WERI-Rb-1 (cell line): ENCODE measurements at regions not wholly inside any gene's neighbourhood (a gene's known extent, or its start where the extent isn't known, plus 50 kb on each side); places are given as distances from the start of the nearest gene placed in this dataset.
"Not testable (repeated sequence)": the region's sequence is repeated elsewhere in the genome, so short reads cannot be mapped to it uniquely, and the experiment has no call there.

Experiments used
- DNase-seq: peaks from one replicate; pipeline ENCODE4 v3.0.0-alpha.2; 2020
- H3K27ac ChIP-seq: fragments of 250-450 bp; sonication (Bioruptor Pico); 2 replicates; pipeline ENCODE4 v1.5.1; 2020; ENCODE audit warnings: mild to moderate bottlenecking, moderate library complexity
- H3K27me3 ChIP-seq: fragments of 250-450 bp; sonication (Bioruptor Pico); 2 replicates; pipeline ENCODE4 v1.5.1; 2021; ENCODE audit warnings: mild to moderate bottlenecking, low read depth, moderate library complexity; ENCODE audit not compliant: insufficient read depth, severe bottlenecking
- H3K36me3 ChIP-seq: fragments of 250-450 bp; sonication (Bioruptor Pico); 2 replicates; pipeline ENCODE4 v1.5.1; 2020; ENCODE audit warnings: mild to moderate bottlenecking, moderate library complexity
- H3K4me3 ChIP-seq: 2 replicates; pipeline ENCODE4 v1.5.1; 2011; ENCODE audit warnings: low read depth, mild to moderate bottlenecking, control low read depth, low read length
- H3K9me3 ChIP-seq: fragments of 250-450 bp; sonication (Bioruptor Pico); 2 replicates; pipeline ENCODE4 v1.5.1; 2021; ENCODE audit warnings: mild to moderate bottlenecking, moderate library complexity; ENCODE audit not compliant: severe bottlenecking
- TF ChIP-seq, protein P1 (sequence below): IDR thresholded peaks from 2 replicates; pipeline ENCODE4 v1.5.1; 2011; ENCODE audit warnings: low read depth, mild to moderate bottlenecking, control low read depth, inconsistent platforms, low read length

GRCh38 chr4:123236606-123237005, 160.0 kb upstream of the SPRY1 start:
- H3K27ac ChIP-seq = no peak overlapping the region
- DNase-seq = no peak
- no peaks in the 10 kb centered on the region for H3K27me3 ChIP-seq
- H3K4me3 ChIP-seq = no peak overlapping the region
- TF ChIP-seq, protein P1, sequence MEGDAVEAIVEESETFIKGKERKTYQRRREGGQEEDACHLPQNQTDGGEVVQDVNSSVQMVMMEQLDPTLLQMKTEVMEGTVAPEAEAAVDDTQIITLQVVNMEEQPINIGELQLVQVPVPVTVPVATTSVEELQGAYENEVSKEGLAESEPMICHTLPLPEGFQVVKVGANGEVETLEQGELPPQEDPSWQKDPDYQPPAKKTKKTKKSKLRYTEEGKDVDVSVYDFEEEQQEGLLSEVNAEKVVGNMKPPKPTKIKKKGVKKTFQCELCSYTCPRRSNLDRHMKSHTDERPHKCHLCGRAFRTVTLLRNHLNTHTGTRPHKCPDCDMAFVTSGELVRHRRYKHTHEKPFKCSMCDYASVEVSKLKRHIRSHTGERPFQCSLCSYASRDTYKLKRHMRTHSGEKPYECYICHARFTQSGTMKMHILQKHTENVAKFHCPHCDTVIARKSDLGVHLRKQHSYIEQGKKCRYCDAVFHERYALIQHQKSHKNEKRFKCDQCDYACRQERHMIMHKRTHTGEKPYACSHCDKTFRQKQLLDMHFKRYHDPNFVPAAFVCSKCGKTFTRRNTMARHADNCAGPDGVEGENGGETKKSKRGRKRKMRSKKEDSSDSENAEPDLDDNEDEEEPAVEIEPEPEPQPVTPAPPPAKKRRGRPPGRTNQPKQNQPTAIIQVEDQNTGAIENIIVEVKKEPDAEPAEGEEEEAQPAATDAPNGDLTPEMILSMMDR = no peak
- no peaks in the 10 kb centered on the region for H3K9me3 ChIP-seq
- no peaks in the 10 kb centered on the region for H3K36me3 ChIP-seq

DNA sequence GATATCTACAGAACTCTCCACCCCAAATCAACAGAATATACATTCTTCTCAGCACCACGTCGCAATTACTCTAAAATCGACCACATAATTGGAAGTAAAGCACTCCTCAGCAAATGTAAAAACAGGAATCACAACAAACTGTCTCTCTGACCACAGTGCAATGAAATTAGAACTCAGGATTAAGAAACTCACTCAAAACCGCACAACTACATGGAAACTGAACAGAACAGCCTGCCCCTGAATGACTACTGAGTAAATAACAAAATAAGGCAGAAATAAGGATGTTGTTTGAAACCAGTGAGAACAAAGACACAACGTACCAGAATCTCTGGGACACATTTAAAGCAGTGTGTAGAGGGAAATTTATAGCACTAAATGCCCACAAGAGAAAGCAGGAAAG, 156.3 kb upstream of the SPRY1 start:
- H3K4me3 ChIP-seq, H3K27me3 ChIP-seq, H3K9me3 ChIP-seq, H3K36me3 ChIP-seq, DNase-seq, H3K27ac ChIP-seq: not testable (repeated sequence)

- H3K36me3 ChIP-seq, H3K4me3 ChIP-seq, H3K27ac ChIP-seq, H3K27me3 ChIP-seq, DNase-seq, H3K9me3 ChIP-seq: not testable (repeated sequence)
Observed at GRCh38 chr4:123243220-123243619, 153.4 kb upstream of the SPRY1 start.

DNA sequence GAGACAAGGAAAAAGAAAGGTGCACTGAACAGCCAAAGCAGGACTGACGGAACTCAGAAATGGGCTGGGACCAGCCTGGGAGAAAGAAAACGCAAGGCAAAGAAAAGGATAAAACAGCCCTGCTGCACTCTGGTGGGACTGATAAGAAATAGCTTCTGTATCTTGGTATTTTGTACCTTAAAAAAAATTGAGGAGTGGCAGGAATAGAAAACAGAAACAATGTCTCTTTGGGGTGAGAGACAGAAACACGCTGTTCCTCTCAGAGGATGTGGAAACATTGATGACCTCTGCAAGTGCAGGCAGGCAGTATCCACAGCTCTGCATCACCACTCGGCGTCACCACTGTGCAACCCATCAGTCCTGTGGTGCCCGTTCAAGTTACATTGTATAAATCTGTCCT, 152.5 kb upstream of the SPRY1 start:
- Histone ChIP-seq H3K27ac (no peak overlapping the region), H3K36me3 (no peaks in the 10 kb centered on the region), H3K9me3 (peaks cover 3% of the 10 kb centered on the region), H3K4me3 (no peak overlapping the region), H3K27me3 (no peaks in the 10 kb centered on the region)
- TF ChIP-seq, protein P1 = no peak
- no peak for DNase-seq

DNA sequence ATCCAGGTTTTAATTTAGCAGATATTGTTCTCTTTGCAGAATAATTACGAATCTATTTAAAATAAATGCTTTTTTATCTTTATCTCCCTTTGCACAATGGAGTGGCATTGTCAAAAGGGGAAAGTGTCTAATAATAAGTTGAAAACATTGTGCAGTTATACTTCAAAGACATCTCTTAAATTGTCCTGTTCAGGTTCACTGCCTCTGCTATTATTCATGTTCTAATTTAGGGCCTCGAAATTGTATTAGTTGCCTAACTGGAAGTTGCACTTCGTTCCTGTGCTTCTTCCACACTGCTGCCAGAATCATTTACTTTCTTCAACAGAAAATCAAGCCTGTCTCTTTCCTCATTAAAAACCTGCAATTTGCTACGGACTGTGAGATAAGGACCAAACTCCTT, 150.5 kb upstream of the SPRY1 start:
- H3K27ac ChIP-seq = no peak overlapping the region
- no peaks in the 10 kb centered on the region for H3K36me3 ChIP-seq
- H3K4me3 ChIP-seq = no peak overlapping the region
- H3K9me3 ChIP-seq = peaks cover 3% of the 10 kb centered on the region
- no peak for DNase-seq
- TF ChIP-seq, protein P1 = no peak
- H3K27me3 ChIP-seq = no peaks in the 10 kb centered on the region

- Histone ChIP-seq H3K4me3 (no peak overlapping the region), H3K27ac (no peak overlapping the region), H3K9me3 (peaks cover 1% of the 10 kb centered on the region), H3K27me3 (no peaks in the 10 kb centered on the region), H3K36me3 (no peaks in the 10 kb centered on the region)
- DNase-seq = no peak
- TF ChIP-seq, protein P1 = no peak
Observed at GRCh38 chr4:123248085-123248659, 148.4 kb upstream of the SPRY1 start.

GRCh38 chr4:123249821-123250220, 146.8 kb upstream of the SPRY1 start:
- no peak for DNase-seq
- H3K9me3 ChIP-seq = no peaks in the 10 kb centered on the region
- H3K36me3 ChIP-seq = no peaks in the 10 kb centered on the region
- no peak overlapping the region for H3K4me3 ChIP-seq
- H3K27ac ChIP-seq = no peak overlapping the region
- no peaks in the 10 kb centered on the region for H3K27me3 ChIP-seq
- TF ChIP-seq, protein P1 = no peak
